ENCODE measurements at regions not wholly inside any gene's neighbourhood (a gene's known extent, or its start where the extent isn't known, plus 50 kb on each side); places are given as distances from the start of the nearest gene placed in this dataset.

DNA sequence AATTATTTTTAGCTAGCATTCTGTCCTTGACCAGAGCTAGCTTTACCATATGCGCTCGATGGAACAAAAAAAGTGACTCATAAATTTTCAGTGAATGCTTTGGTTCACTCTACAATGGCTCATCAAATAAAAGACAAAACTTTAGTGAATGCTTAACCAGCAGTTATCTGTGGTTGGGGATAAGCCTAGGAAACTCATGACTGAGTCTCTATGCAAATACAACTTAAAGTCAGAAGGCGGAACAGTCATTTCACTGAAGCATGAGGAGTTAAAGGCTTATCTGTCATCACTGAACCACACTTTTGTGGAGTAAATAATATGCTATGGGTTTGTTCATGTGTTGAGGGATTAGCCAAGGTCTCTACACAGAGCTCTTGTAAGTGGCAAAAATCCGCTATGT, 308.4 kb downstream of the SQOR start:
- Histone ChIP-seq H3K27ac (ENCODE audit: low read depth, low read length) (no peak overlapping the region), H2AFZ (ENCODE audit: low read depth, low read length, poor library complexity, severe bottlenecking) (no peak overlapping the region), H3K79me2 (ENCODE audit: insufficient read depth, low read length) (no peaks in the 10 kb centered on the region), H3K9me2 (ENCODE audit: insufficient read depth) (no peaks in the 10 kb centered on the region), H4K20me1 (ENCODE audit: insufficient read depth) (no peaks in the 10 kb centered on the region), H3K27me3 (ENCODE audit: insufficient read depth, low read length) (no peaks in the 10 kb centered on the region), H3K36me3 (ENCODE audit: control insufficient read depth in 1 of 2, insufficient read depth in 2 of 2, low read length in 2 of 2) (no peaks in the 10 kb centered on the region), H3K4me1 (ENCODE audit: control insufficient read depth in 1 of 2, insufficient read depth in 2 of 2, low read length in 2 of 2) (no peaks in the 10 kb centered on the region), H3K4me2 (ENCODE audit: low read length) (no peak overlapping the region), H3K9ac (ENCODE audit: low read length) (no peak overlapping the region), H3K4me3 (replicated peaks in 1 of 2; ENCODE audit: low read depth in 1 of 2, low read length in 2 of 2) (no peak overlapping the region), H3K9me3 (ENCODE audit: control insufficient read depth in 1 of 2, insufficient read depth in 1 of 2, low read depth in 1 of 2, low read length in 2 of 2) (0 out of 4 replicates have a peak, but pooled peaks cover 0 to 2% of the 10 kb centered on the region in 2 experiments)
- ChIA-PET RAD21 (ENCODE audit: low non-redundant PET in 1 of 2, low total read pairs in 2 of 2, uncharacterized antibody in 2 of 2, unreplicated experiment in 2 of 2) (no interaction called here), CTCF (no interaction called here), POLR2A (no interaction called here)
- intact Hi-C loops (cut with micrococcal nuclease): no loop called here
- no TSS peak for BruUV-seq (replicated peaks)
- ATAC-seq (no peak), DNase-seq (ENCODE audit: low read depth, low spot score) (no peak)
- TF ChIP-seq CEBPB (IDR thresholded peaks at IDR 0.05; ENCODE audit: low read depth) (no peak), FOSL1 (IDR thresholded peaks at IDR 0.05; ENCODE audit: low read depth) (no peak), POLR2A (IDR thresholded peaks at IDR 0.05; ENCODE audit: borderline replicate concordance, extremely low read depth, insufficient read depth, insufficient read length) (no peak), CBX3 (IDR thresholded peaks at IDR 0.05; ENCODE audit: low read depth) (no peak), ZFX (IDR thresholded peaks at IDR 0.05) (no peak), SP1 (IDR thresholded peaks at IDR 0.05; ENCODE audit: low read depth) (no peak), EGR1 (IDR thresholded peaks at IDR 0.05; ENCODE audit: low read depth) (no peak)
- TF ChIP-seq, protein P1, sequence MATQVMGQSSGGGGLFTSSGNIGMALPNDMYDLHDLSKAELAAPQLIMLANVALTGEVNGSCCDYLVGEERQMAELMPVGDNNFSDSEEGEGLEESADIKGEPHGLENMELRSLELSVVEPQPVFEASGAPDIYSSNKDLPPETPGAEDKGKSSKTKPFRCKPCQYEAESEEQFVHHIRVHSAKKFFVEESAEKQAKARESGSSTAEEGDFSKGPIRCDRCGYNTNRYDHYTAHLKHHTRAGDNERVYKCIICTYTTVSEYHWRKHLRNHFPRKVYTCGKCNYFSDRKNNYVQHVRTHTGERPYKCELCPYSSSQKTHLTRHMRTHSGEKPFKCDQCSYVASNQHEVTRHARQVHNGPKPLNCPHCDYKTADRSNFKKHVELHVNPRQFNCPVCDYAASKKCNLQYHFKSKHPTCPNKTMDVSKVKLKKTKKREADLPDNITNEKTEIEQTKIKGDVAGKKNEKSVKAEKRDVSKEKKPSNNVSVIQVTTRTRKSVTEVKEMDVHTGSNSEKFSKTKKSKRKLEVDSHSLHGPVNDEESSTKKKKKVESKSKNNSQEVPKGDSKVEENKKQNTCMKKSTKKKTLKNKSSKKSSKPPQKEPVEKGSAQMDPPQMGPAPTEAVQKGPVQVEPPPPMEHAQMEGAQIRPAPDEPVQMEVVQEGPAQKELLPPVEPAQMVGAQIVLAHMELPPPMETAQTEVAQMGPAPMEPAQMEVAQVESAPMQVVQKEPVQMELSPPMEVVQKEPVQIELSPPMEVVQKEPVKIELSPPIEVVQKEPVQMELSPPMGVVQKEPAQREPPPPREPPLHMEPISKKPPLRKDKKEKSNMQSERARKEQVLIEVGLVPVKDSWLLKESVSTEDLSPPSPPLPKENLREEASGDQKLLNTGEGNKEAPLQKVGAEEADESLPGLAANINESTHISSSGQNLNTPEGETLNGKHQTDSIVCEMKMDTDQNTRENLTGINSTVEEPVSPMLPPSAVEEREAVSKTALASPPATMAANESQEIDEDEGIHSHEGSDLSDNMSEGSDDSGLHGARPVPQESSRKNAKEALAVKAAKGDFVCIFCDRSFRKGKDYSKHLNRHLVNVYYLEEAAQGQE (IDR thresholded peaks at IDR 0.05; ENCODE audit: low read depth): no peak

DNA sequence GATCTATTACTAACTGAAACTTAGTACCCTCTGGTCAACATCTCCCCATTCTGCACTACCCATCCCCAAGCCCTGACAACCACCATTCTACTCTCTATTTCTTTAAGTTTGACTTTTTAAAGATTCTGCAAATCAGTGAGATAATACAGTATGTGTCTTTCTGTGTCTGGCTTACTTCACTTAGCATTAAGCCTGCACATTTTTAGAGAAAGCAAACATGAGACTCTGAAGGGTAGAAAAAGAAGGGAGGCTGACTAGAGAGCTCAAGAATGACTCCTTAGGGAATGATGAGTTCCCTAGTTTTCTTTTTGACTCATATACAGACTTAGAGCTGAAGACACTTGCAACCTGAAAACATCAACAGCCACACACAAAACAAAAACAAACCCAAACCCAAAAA, 311.3 kb downstream of the SQOR start:
- Histone ChIP-seq H3K9ac (ENCODE audit: low read length) (no peak overlapping the region), H2AFZ (ENCODE audit: low read depth, low read length, poor library complexity, severe bottlenecking) (no peak overlapping the region), H3K79me2 (ENCODE audit: insufficient read depth, low read length) (no peaks in the 10 kb centered on the region), H3K9me2 (ENCODE audit: insufficient read depth) (no peaks in the 10 kb centered on the region), H3K4me3 (replicated peaks in 1 of 2; ENCODE audit: low read depth in 1 of 2, low read length in 2 of 2) (no peak overlapping the region), H4K20me1 (ENCODE audit: insufficient read depth) (no peaks in the 10 kb centered on the region), H3K27ac (ENCODE audit: low read depth, low read length) (no peak overlapping the region), H3K4me2 (ENCODE audit: low read length) (no peak overlapping the region), H3K9me3 (ENCODE audit: control insufficient read depth in 1 of 2, insufficient read depth in 1 of 2, low read depth in 1 of 2, low read length in 2 of 2) (peaks cover 0 to 6% of the 10 kb centered on the region in 2 experiments; a peak in 1 of 4 replicates), H3K36me3 (ENCODE audit: control insufficient read depth in 1 of 2, insufficient read depth in 2 of 2, low read length in 2 of 2) (no peaks in the 10 kb centered on the region), H3K4me1 (ENCODE audit: control insufficient read depth in 1 of 2, insufficient read depth in 2 of 2, low read length in 2 of 2) (no peaks in the 10 kb centered on the region), H3K27me3 (ENCODE audit: insufficient read depth, low read length) (no peaks in the 10 kb centered on the region)
- no peak for ATAC-seq
- RAD21 ChIA-PET (ENCODE audit: low non-redundant PET in 1 of 2, low total read pairs in 2 of 2, uncharacterized antibody in 2 of 2, unreplicated experiment in 2 of 2): no interaction called here
- intact Hi-C loops (cut with micrococcal nuclease): no loop called here
- no peak for TF ChIP-seq TCF7L2 (IDR thresholded peaks at IDR 0.05; ENCODE audit: borderline replicate concordance, extremely low read depth, insufficient read depth, insufficient read length)
- TF ChIP-seq FOSL1 (IDR thresholded peaks at IDR 0.05; ENCODE audit: low read depth): no peak
- no peak for TF ChIP-seq CBX3 (IDR thresholded peaks at IDR 0.05; ENCODE audit: low read depth)
- TF ChIP-seq, protein P2, sequence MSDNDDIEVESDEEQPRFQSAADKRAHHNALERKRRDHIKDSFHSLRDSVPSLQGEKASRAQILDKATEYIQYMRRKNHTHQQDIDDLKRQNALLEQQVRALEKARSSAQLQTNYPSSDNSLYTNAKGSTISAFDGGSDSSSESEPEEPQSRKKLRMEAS (IDR thresholded peaks at IDR 0.05): no peak
- no peak for TF ChIP-seq SIN3A (IDR thresholded peaks at IDR 0.05; ENCODE audit: low read depth)
- TF ChIP-seq RAD21 (IDR thresholded peaks at IDR 0.05; ENCODE audit: low read depth): no peak
- TF ChIP-seq SP1 (IDR thresholded peaks at IDR 0.05; ENCODE audit: low read depth): no peak
- TF ChIP-seq, protein P1 (IDR thresholded peaks at IDR 0.05; ENCODE audit: low read depth): no peak
- TF ChIP-seq CEBPB (IDR thresholded peaks at IDR 0.05; ENCODE audit: low read depth): no peak
- no peak for TF ChIP-seq SRF (IDR thresholded peaks at IDR 0.05; ENCODE audit: low read depth)
- TF ChIP-seq EZH2 (IDR thresholded peaks at IDR 0.05): no peak
- POLR2A ChIA-PET: no interaction called here
- no TSS peak for BruUV-seq (replicated peaks)
- no peak for DNase-seq (ENCODE audit: low read depth, low spot score)
- CTCF ChIA-PET: no interaction called here

Data from HCT116 (cell line).